Pulmonary artery endothelial cell (primary cell): ENCODE measurements at regions not wholly inside any gene's neighbourhood (a gene's known extent, or its start where the extent isn't known, plus 50 kb on each side); places are given as distances from the start of the nearest gene placed in this dataset.
"Not testable (repeated sequence)": the region's sequence is repeated elsewhere in the genome, so short reads cannot be mapped to it uniquely, and the experiment has no call there.

Experiments used
- DNase-seq: peaks from one replicate; pipeline ENCODE4 v3.0.0-alpha.2; 2011; ENCODE audit warnings: low read depth, low spot score

GRCh38 chr2:216960671-216961268 lies 100.9 kb upstream of the TNP1 start:
- no peak for DNase-seq

- DNase-seq = no peak
These were observed 99.6 kb upstream of the TNP1 start for GRCh38 chr2:216959433-216959832.

GRCh38 chr2:216956820-216957493 lies 97.1 kb upstream of the TNP1 start:
- no peak for DNase-seq

GRCh38 chr2:216951171-216951570 lies 91.3 kb upstream of the TNP1 start:
- no peak for DNase-seq

- DNase-seq = no peak
These were observed 90.7 kb upstream of the TNP1 start for GRCh38 chr2:216950547-216950946.

- no peak for DNase-seq
These were observed 90.0 kb upstream of the TNP1 start for GRCh38 chr2:216949700-216950413.

- no peak for DNase-seq
These were observed 87.2 kb upstream of the TNP1 start for GRCh38 chr2:216947055-216947454.

GRCh38 chr2:216944733-216945132 lies 84.9 kb upstream of the TNP1 start:
- DNase-seq = no peak

- no peak for DNase-seq
These were observed 83.2 kb upstream of the TNP1 start for GRCh38 chr2:216943109-216943508.

- DNase-seq = no peak
These were observed 82.6 kb upstream of the TNP1 start for GRCh38 chr2:216942465-216942864.

- DNase-seq = no peak
These were observed 82.2 kb upstream of the TNP1 start for GRCh38 chr2:216942016-216942415.

- DNase-seq = no peak
These were observed 77.1 kb upstream of the TNP1 start for GRCh38 chr2:216936954-216937357.

- no peak for DNase-seq
These were observed 74.8 kb upstream of the TNP1 start for GRCh38 chr2:216934623-216935022.

GRCh38 chr2:216934151-216934550 lies 74.3 kb upstream of the TNP1 start:
- no peak for DNase-seq

GRCh38 chr2:216932863-216933548 lies 73.1 kb upstream of the TNP1 start:
- no peak for DNase-seq

GRCh38 chr2:216932113-216932862 lies 72.4 kb upstream of the TNP1 start:
- DNase-seq = no peak

- no peak for DNase-seq
These were observed 70.9 kb upstream of the TNP1 start for GRCh38 chr2:216930716-216931115.

GRCh38 chr2:216929338-216929737 lies 69.5 kb upstream of the TNP1 start:
- DNase-seq = not testable (repeated sequence)

GRCh38 chr2:216927163-216927562 lies 67.3 kb upstream of the TNP1 start:
- no peak for DNase-seq

- no peak for DNase-seq
These were observed 65.9 kb upstream of the TNP1 start for GRCh38 chr2:216925636-216926366.

GRCh38 chr2:216925006-216925405 lies 65.1 kb upstream of the TNP1 start:
- DNase-seq = no peak
